Peyer's patch (tissue), 4 donors: ENCODE measurements at regions not wholly inside any gene's neighbourhood (a gene's known extent, or its start where the extent isn't known, plus 50 kb on each side); places are given as distances from the start of the nearest gene placed in this dataset.

ENCODE experiments used
- CTCF ChIP-seq, 6 experiments: fragments of 450-650 bp in 4 of 6; fragments of 200-600 bp in 2 of 6; sonication (generic) in 1 of 6; IDR thresholded peaks; one replicate each; pipeline ENCODE4 v1.5.1; 2017 to 2019; ENCODE audit warnings: antibody characterized with exemption in 6 of 6, mild to moderate bottlenecking in 3 of 6, moderate library complexity in 1 of 6
- POLR2A ChIP-seq, 2 donors: fragments of 450-650 bp; IDR thresholded peaks; one replicate each; pipeline ENCODE4 v1.5.1; 2017; ENCODE audit warnings: antibody characterized with exemption in 2 of 2, mild to moderate bottlenecking in 2 of 2, moderate library complexity in 2 of 2

GRCh38 chr14:28651148-28651547 is 115.4 kb upstream of the FOXG1 start:
- TF ChIP-seq CTCF (IDR thresholded peaks at IDR 0.05) (no peak), POLR2A (IDR thresholded peaks at IDR 0.05) (no peak)
